ENCODE measurements at regions not wholly inside any gene's neighbourhood (a gene's known extent, or its start where the extent isn't known, plus 50 kb on each side); places are given as distances from the start of the nearest gene placed in this dataset.
"Not testable (repeated sequence)": the region's sequence is repeated elsewhere in the genome, so short reads cannot be mapped to it uniquely, and the experiment has no call there.

DNA sequence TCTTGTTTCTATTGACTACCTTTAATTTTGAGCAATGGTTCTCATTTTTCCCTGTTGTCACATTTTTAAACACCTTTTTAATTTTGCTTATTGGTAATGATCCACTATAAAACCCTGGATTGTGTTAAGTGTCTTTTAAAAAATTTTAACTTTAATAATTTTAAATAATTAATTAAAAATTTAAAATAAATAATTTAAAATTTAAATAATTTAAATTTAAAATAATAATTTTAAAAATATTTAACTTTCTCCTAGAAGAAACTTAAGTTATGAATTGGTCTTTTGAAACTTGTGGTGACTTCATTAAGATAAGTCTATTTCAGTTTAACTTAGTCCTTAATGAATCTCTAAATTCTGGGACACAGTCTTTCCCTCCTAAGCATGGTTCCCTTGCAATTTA, 566.3 kb upstream of the GALNTL6 start:
- Histone ChIP-seq H3K9me3 (no peaks in the 10 kb centered on the region), H3K27ac (no peak overlapping the region), H3K27me3 (no peaks in the 10 kb centered on the region), H3K36me3 (no peaks in the 10 kb centered on the region), H3K4me3 (no peak overlapping the region), H3K4me1 (no peaks in the 10 kb centered on the region)
- TF ChIP-seq POLR2A (IDR thresholded peaks at IDR 0.05): no peak
- TF ChIP-seq, protein P1, sequence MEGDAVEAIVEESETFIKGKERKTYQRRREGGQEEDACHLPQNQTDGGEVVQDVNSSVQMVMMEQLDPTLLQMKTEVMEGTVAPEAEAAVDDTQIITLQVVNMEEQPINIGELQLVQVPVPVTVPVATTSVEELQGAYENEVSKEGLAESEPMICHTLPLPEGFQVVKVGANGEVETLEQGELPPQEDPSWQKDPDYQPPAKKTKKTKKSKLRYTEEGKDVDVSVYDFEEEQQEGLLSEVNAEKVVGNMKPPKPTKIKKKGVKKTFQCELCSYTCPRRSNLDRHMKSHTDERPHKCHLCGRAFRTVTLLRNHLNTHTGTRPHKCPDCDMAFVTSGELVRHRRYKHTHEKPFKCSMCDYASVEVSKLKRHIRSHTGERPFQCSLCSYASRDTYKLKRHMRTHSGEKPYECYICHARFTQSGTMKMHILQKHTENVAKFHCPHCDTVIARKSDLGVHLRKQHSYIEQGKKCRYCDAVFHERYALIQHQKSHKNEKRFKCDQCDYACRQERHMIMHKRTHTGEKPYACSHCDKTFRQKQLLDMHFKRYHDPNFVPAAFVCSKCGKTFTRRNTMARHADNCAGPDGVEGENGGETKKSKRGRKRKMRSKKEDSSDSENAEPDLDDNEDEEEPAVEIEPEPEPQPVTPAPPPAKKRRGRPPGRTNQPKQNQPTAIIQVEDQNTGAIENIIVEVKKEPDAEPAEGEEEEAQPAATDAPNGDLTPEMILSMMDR (IDR thresholded peaks at IDR 0.05): no peak
- intact Hi-C loops (cut with DNase I): no loop called here
- DNase-seq: no peak

DNA sequence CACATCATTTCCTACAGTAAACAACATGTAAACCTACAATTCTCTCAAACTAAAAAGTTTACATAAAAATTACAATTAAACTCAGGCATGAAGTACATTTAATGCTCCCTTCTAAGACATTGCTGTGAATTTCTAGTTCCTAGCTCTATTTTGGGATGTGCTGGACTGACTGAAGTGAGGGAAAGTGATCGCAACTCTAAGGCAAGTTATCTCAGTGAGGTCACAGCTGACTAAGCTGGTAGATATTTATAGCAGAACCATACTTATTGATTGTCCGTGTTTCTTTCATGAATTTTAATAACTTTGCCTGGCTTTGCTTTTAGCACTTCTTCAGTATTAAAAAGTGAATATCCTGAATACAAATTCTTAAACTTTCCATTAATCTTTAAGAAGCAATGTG, 570.4 kb upstream of the GALNTL6 start:
- Histone ChIP-seq H3K27ac (no peak overlapping the region), H3K9me3 (no peaks in the 10 kb centered on the region), H3K27me3 (no peaks in the 10 kb centered on the region), H3K36me3 (no peaks in the 10 kb centered on the region), H3K4me3 (no peak overlapping the region), H3K4me1 (no peaks in the 10 kb centered on the region)
- intact Hi-C loops (cut with DNase I): no loop called here
- WGBS, 2 donors: 76 to 79% methylated on average over 2 of the region's 2 CpGs
- TF ChIP-seq POLR2A (IDR thresholded peaks at IDR 0.05): no peak
- TF ChIP-seq, protein P1 (IDR thresholded peaks at IDR 0.05): no peak
- no peak for DNase-seq

DNA sequence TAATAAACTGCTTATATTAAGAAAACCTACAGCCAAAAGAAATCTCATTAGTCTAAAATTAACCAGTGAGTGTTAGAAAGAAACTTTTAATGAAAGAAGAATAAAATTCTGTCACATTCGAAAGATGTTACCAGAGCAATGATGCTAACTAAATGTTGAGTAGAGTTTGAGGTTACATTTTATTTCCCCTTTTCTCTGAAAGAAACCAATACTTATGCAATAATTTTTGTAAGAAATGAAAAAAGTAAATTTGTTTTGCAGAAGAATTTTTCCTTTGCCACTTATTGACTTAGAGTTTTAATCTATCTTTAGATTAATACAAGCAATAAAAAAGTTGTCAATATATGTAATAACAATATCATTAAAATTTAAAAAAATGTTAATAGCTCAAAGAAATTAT, 574.0 kb upstream of the GALNTL6 start:
- no peaks in the 10 kb centered on the region for H3K36me3 ChIP-seq
- no peaks in the 10 kb centered on the region for H3K4me1 ChIP-seq
- H3K9me3 ChIP-seq: no peaks in the 10 kb centered on the region
- DNase-seq: no peak
- no peaks in the 10 kb centered on the region for H3K27me3 ChIP-seq
- no peak overlapping the region for H3K4me3 ChIP-seq
- 41 to 47% methylated on average over 1 of the region's 1 CpG for WGBS, 2 donors
- TF ChIP-seq, protein P1 (IDR thresholded peaks at IDR 0.05): no peak
- TF ChIP-seq POLR2A (IDR thresholded peaks at IDR 0.05): no peak
- H3K27ac ChIP-seq: no peak overlapping the region
- intact Hi-C loops (cut with DNase I): no loop called here

DNA sequence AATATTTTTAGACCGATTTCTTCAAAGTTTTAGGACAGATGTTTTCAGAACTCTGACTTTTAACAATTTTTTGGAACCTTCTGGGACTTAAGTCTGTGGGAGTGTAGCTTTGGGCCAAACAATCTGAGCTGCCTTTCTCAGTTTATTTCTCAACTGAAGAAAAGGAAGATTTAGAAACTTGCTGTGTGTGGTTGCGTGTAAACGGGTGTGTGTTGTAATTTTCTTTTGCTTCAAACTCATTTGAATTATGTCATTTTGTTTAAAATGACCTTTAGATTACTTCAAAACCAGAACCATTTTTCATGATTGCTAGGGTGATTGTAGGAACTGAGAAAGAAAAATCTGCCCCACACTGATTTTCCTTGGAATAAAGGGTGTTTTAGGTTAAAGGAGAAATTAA, 577.7 kb upstream of the GALNTL6 start:
- no peaks in the 10 kb centered on the region for H3K27me3 ChIP-seq

DNA sequence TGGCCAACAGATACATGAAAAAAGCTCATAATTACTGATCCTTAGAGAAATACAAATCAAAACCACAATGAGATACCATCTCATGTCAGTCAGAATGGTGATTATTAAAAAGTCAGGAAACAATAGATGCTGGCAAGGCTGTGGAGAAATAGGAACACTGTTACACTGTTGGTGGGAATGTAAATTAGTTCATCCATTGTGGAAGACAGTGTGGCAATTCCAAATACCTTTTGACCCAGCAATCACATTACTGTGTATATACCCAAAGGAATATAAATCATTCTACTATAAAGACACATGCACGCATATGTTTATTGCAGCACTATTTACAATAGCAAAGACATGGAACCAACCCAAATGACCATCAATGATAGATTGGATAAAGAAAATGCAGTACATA, 583.9 kb upstream of the GALNTL6 start:
- DNase-seq; H3K27me3 ChIP-seq; H3K36me3 ChIP-seq; H3K4me3 ChIP-seq; H3K9me3 ChIP-seq; intact Hi-C loops (cut with DNase I); H3K27ac ChIP-seq; H3K4me1 ChIP-seq: not testable (repeated sequence)
- 79 to 81% methylated on average over 1 of the region's 1 CpG for WGBS, 2 donors

More for the DNA sequence above, 577.7 kb upstream of the GALNTL6 start:
- no peaks in the 10 kb centered on the region for H3K36me3 ChIP-seq
- H3K27ac ChIP-seq: no peak overlapping the region
- no peak for TF ChIP-seq POLR2A (IDR thresholded peaks at IDR 0.05)
- TF ChIP-seq, protein P1 (IDR thresholded peaks at IDR 0.05): no peak
- intact Hi-C loops (cut with DNase I): no loop called here
- H3K4me1 ChIP-seq: no peaks in the 10 kb centered on the region
- H3K4me3 ChIP-seq: no peak overlapping the region
- no peaks in the 10 kb centered on the region for H3K9me3 ChIP-seq
- DNase-seq: no peak
- WGBS, 2 donors: 50% methylated on average over 3 of the region's 3 CpGs

DNA sequence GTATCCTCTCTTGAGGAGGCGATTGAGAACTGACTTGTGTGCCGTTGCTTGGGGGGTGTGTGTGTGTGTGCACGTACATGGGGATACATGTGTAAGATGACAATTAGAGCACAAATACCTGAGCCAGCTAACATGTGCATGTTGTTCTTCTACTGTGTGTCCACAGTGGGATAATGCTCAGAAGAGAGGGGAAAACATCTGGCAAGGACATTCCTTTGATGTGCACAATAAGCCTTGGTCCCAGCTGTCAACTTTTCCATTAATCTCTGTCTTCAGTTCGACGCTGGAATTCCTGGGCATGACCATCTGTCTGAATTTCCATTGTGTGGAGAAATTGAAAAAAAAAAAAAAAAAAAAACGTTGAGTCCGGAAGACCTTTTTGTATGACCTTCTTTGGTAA, 592.0 kb upstream of the GALNTL6 start:
- no peak for TF ChIP-seq POLR2A (IDR thresholded peaks at IDR 0.05)
- TF ChIP-seq, protein P1 (IDR thresholded peaks at IDR 0.05): no peak
- 44 to 54% methylated on average over 6 of the region's 7 CpGs for WGBS, 2 donors
- intact Hi-C loops (cut with DNase I): no loop called here
- no peak overlapping the region for H3K4me3 ChIP-seq
- no peaks in the 10 kb centered on the region for H3K4me1 ChIP-seq
- no peak overlapping the region for H3K27ac ChIP-seq
- no peaks in the 10 kb centered on the region for H3K27me3 ChIP-seq
- DNase-seq: no peak
- no peaks in the 10 kb centered on the region for H3K9me3 ChIP-seq
- H3K36me3 ChIP-seq: no peaks in the 10 kb centered on the region

Data from esophagus squamous epithelium (tissue), 5 donors.